ENCODE measurements at regions not wholly inside any gene's neighbourhood (a gene's known extent, or its start where the extent isn't known, plus 50 kb on each side); places are given as distances from the start of the nearest gene placed in this dataset.

GRCh38 chrX:39782276-39782675 is 315.5 kb downstream of the BCOR start:
- Histone ChIP-seq H4K20me1 (ENCODE audit: insufficient read depth) (no peaks in the 10 kb centered on the region), H3K27ac (ENCODE audit: low read depth in 2 of 2, low read length in 1 of 2) (no peak overlapping the region), H3K4me3 (ENCODE audit: low read depth in 2 of 2, low read length in 1 of 2) (no peak overlapping the region), H3K27me3 (ENCODE audit: insufficient read depth) (no peaks in the 10 kb centered on the region; the same call in 1 of the 2 replicates), H3F3A (replicated peaks; ENCODE audit: insufficient read depth) (no peaks in the 10 kb centered on the region), H2AFZ (ENCODE audit: low read depth) (no peak overlapping the region), H3K9me3 (no peaks in the 10 kb centered on the region), H3K79me2 (ENCODE audit: insufficient read depth) (no peaks in the 10 kb centered on the region), H3K9me2 (no peaks in the 10 kb centered on the region), H3K9ac (no peak overlapping the region), H3K36me3 (replicated peaks in 1 of 2; ENCODE audit: control insufficient read depth in 1 of 2, insufficient read depth in 2 of 2, low read length in 1 of 2) (no peaks in the 10 kb centered on the region), H3K4me2 (no peak overlapping the region), H3K4me1 (ENCODE audit: control insufficient read depth in 1 of 2, insufficient read depth in 2 of 2, low read depth in 1 of 2, low read length in 1 of 2) (no peaks in the 10 kb centered on the region)
- WGBS (ENCODE audit: low lambda C conversion rate), result 53% methylated on average over 4 of the region's 4 CpGs
- no peak for TF ChIP-seq SMC3 (IDR thresholded peaks at IDR 0.05; ENCODE audit: low read depth, low read length)
- no peak for TF ChIP-seq TAF1 (IDR thresholded peaks at IDR 0.05; ENCODE audit: borderline replicate concordance, low read depth, low read length)
- TF ChIP-seq MAX (IDR thresholded peaks at IDR 0.05; ENCODE audit: low read depth), result no peak
- no peak for TF ChIP-seq TEAD4 (IDR thresholded peaks at IDR 0.05; ENCODE audit: borderline replicate concordance, insufficient read depth)
- TF ChIP-seq TCF12 (IDR thresholded peaks at IDR 0.05), result no peak
- TF ChIP-seq PBX3 (IDR thresholded peaks at IDR 0.05), result no peak
- TF ChIP-seq FOXM1 (IDR thresholded peaks at IDR 0.05; ENCODE audit: low read depth), result no peak
- TF ChIP-seq RFX5 (IDR thresholded peaks at IDR 0.05; ENCODE audit: low read length), result no peak
- TF ChIP-seq RAD21 (IDR thresholded peaks at IDR 0.05; ENCODE audit: low read length), result no peak
- TF ChIP-seq RXRA (IDR thresholded peaks at IDR 0.05; ENCODE audit: borderline replicate concordance, low read depth), result no peak
- ChIA-PET POLR2A (no interaction called here), CTCF (interaction anchor here (0.8 kb wide), 1 partner anchor 10 kb away, joined by 3 read pairs; no protein-coding TSS in a partner anchor)
- no peak for DNase-seq

- Histone ChIP-seq H3K9ac (no peak overlapping the region), H3K9me2 (no peaks in the 10 kb centered on the region)
- TF ChIP-seq FOSL2 (IDR thresholded peaks at IDR 0.05; ENCODE audit: borderline replicate concordance, low read depth) (no peak), MAX (IDR thresholded peaks at IDR 0.05; ENCODE audit: low read depth) (no peak), NRF1 (IDR thresholded peaks at IDR 0.05; ENCODE audit: low read depth, low read length) (no peak), ZBTB33 (IDR thresholded peaks at IDR 0.05; ENCODE audit: borderline replicate concordance, low read depth) (no peak), JUND (IDR thresholded peaks at IDR 0.05) (no peak), MEF2A (IDR thresholded peaks at IDR 0.05; ENCODE audit: borderline replicate concordance, low read depth) (no peak), SMC3 (IDR thresholded peaks at IDR 0.05; ENCODE audit: low read depth, low read length) (no peak), REST (IDR thresholded peaks at IDR 0.05; ENCODE audit: low read depth, low read length) (no peak), GATA2 (CRISPR knock-in tag; IDR thresholded peaks at IDR 0.05) (no peak), TEAD4 (IDR thresholded peaks at IDR 0.05; ENCODE audit: borderline replicate concordance, insufficient read depth) (no peak), CTCF (IDR thresholded peaks at IDR 0.05) (no peak), CHD2 (IDR thresholded peaks at IDR 0.05; ENCODE audit: low read length, partially characterized antibody) (no peak), SIN3A (IDR thresholded peaks at IDR 0.05; ENCODE audit: borderline replicate concordance, low read depth, low read length) (no peak), TCF12 (IDR thresholded peaks at IDR 0.05) (no peak)
Measured at GRCh38 chrX:39787999-39788398, 309.8 kb downstream of the BCOR start.

More at GRCh38 chrX:39787999-39788398, 309.8 kb downstream of the BCOR start:
- Histone ChIP-seq H2AFZ (ENCODE audit: low read depth) (no peak overlapping the region), H3K27me3 (ENCODE audit: insufficient read depth) (peaks cover 3% of the 10 kb centered on the region; the same call in 1 of the 2 replicates), H3K4me2 (no peak overlapping the region), H3K27ac (ENCODE audit: low read depth in 2 of 2, low read length in 1 of 2) (no peak overlapping the region), H3K4me3 (ENCODE audit: low read depth in 2 of 2, low read length in 1 of 2) (no peak overlapping the region), H4K20me1 (ENCODE audit: insufficient read depth) (no peaks in the 10 kb centered on the region), H3K79me2 (ENCODE audit: insufficient read depth) (no peaks in the 10 kb centered on the region), H3F3A (replicated peaks; ENCODE audit: insufficient read depth) (no peaks in the 10 kb centered on the region), H3K9me3 (no peaks in the 10 kb centered on the region), H3K36me3 (replicated peaks in 1 of 2; ENCODE audit: control insufficient read depth in 1 of 2, insufficient read depth in 2 of 2, low read length in 1 of 2) (no peaks in the 10 kb centered on the region), H3K4me1 (ENCODE audit: control insufficient read depth in 1 of 2, insufficient read depth in 2 of 2, low read depth in 1 of 2, low read length in 1 of 2) (no peaks in the 10 kb centered on the region)
- ChIA-PET POLR2A (no interaction called here), CTCF (no interaction called here)
- no peak for DNase-seq
- 29% methylated on average over 6 of the region's 6 CpGs for WGBS (ENCODE audit: low lambda C conversion rate)
